H54 (cell line): ENCODE measurements at regions not wholly inside any gene's neighbourhood (a gene's known extent, or its start where the extent isn't known, plus 50 kb on each side); places are given as distances from the start of the nearest gene placed in this dataset.
"Not testable (repeated sequence)": the region's sequence is repeated elsewhere in the genome, so short reads cannot be mapped to it uniquely, and the experiment has no call there.

Source experiments
- DNase-seq: peaks from one replicate; pipeline ENCODE4 v3.0.0; 2011; ENCODE audit warnings: low spot score, mixed read lengths; ENCODE audit not compliant: insufficient read length
- FAIRE-seq: peaks from 3 replicates; lab custom pipeline; 2011; peaks lifted over from hg19 to GRCh38; lab: Jason Lieb, UNC
- POLR2A ChIP-seq: IDR thresholded peaks from 2 replicates; pipeline ENCODE4 v1.6.1; 2011; ENCODE audit warnings: low read depth, mild to moderate bottlenecking, low read length

DNA sequence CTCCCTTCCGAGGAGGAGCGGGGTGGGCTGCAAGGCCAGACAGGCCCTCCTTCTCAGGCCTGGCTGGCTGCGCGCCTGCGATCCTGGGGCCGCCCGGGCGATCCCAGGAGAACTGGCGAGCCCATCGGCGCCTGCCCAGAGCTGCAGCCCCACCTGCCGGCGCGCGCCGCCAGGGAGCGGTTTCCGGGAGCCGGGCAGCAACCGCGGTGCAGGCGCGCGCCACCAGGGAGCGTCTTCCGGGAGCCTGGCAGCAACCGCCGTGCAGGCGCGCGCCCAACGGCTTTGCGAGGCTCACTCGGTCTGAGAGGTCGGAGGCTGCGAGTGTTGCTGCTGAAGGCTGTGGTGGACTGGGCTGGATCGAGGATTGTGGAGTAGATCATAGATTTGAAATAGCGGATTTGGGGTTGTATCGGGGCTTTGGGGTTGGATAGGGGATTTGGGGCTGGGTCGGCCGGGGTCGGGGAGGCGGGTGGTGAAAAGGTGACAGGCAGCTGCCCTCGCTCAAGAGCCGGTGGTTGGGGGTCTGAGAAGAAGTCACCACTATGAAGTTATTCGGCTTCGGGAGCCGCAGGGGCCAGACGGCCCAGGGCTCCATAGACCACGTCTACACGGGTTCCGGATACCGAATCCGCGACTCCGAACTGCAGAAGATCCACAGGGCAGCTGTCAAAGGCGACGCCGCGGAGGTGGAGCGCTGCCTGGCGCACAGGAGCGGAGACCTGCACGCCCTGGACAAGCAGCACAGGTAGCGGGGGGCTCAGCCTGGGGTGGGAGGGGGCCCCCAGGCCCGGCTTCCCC, 668.9 kb downstream of the SPATA31A6 start:
- DNase-seq, result peak; percentile 26
- peak; percentile 37; the same call in 1 of the 2 replicates for TF ChIP-seq POLR2A
- FAIRE-seq, result not testable (repeated sequence)

DNA sequence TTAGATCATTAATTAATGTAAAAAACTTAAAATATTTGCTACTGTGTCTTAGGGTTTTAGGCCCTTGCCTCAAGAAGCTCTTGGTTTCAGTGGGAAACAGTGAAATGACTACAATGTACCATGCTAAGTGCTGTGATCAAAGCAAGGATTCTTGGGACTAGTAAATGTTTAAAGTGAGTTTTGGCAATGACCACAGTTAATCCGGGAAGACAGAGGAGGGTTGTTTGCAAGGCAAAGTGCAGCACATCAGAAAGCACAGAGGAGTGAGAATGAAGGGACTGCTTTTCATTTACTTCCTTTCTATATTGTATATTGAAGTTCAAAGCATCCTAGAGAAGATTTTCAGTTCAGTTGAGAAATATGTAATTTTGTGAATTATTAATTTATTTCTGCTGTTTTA, 676.7 kb downstream of the SPATA31A6 start:
- DNase-seq, FAIRE-seq: not testable (repeated sequence)

DNA sequence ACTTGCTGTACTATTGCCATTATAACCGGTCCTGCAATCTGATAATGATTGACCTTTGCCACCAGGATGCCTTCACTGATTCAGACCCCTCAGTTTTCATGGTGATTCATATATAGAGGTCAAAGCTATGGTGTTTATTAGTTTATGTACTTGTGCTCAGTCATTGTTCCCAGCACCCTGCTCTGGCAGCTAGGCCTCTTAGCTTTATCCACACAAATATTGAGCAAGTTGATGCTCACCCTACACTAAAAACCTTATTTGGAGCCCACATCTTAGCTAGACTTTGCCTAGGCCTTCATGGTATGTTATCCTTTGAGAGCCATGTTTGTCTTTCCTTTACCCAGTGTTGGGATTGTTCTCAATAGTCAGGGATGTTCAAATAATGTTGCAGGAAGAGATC, 679.0 kb downstream of the SPATA31A6 start:
- not testable (repeated sequence) for FAIRE-seq, DNase-seq
